ENCODE measurements at regions not wholly inside any gene's neighbourhood (a gene's known extent, or its start where the extent isn't known, plus 50 kb on each side); places are given as distances from the start of the nearest gene placed in this dataset.

- no peak for DNase-seq
These were observed 81.8 kb upstream of the COL6A5 start for GRCh38 chr3:130263708-130264107.

- no peak for DNase-seq
These were observed 78.7 kb upstream of the COL6A5 start for GRCh38 chr3:130266817-130267216.

GRCh38 chr3:130276203-130276803 lies 69.2 kb upstream of the COL6A5 start:
- DNase-seq = no peak

GRCh38 chr3:130288670-130289069 lies 56.8 kb upstream of the COL6A5 start:
- DNase-seq = no peak

- DNase-seq = no peak
These were observed 54.3 kb upstream of the COL6A5 start for GRCh38 chr3:130291148-130291547.

- no peak for DNase-seq
These were observed 52.2 kb upstream of the COL6A5 start for GRCh38 chr3:130293247-130293646.

Data from activated CD4-positive, alpha-beta T cell treated with anti-CD3 and anti-CD28 coated beads, Interleukin-2, amount 50 U/mL, for 4 hours (primary cell).